ENCODE measurements at regions not wholly inside any gene's neighbourhood (a gene's known extent, or its start where the extent isn't known, plus 50 kb on each side); places are given as distances from the start of the nearest gene placed in this dataset.

DNA sequence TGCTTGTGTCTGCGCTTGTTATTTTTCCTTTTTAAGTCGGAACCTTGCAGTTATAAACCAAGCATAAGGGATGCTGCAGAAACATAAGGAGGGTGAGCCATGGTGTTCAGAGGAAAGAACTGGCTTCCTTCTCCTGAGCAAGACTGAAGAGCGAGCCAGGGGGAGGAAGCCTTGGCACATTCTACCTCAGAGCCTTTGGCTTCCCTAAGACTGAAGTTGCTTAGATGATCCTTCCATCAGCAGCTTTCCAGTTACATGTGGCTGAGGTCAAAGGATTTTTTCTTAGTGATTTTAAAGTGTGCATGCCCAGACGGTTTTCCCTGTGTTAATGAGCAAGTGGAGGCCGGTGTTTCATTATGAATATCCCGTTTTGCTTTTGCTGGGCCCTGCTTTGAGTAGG is 363.8 kb downstream of the DOK5 start:
- no peak for DNase-seq
- Histone ChIP-seq H3K9ac (ENCODE audit: extremely low read depth, low read length, poor library complexity, severe bottlenecking) (no peak overlapping the region), H3K27me3 (ENCODE audit: control insufficient read depth, insufficient read depth, low read length, poor library complexity, severe bottlenecking) (peaks cover 15% of the 10 kb centered on the region), H3K4me1 (ENCODE audit: control insufficient read depth, insufficient read depth, low read length) (no peaks in the 10 kb centered on the region), H3K36me3 (ENCODE audit: control insufficient read depth, insufficient read depth, low read length) (no peaks in the 10 kb centered on the region), H3K4me3 (ENCODE audit: low read length) (no peak overlapping the region), H3K9me3 (ENCODE audit: control insufficient read depth, low read length) (no peaks in the 10 kb centered on the region), H3K27ac (ENCODE audit: low read depth, low read length) (no peak overlapping the region)
- Mint-ChIP-seq H3K9me3 (no peaks in the 10 kb centered on the region), H3K27me3 (ENCODE audit: insufficient read depth) (peaks cover 67% of the 10 kb centered on the region), H3K27ac (no peak overlapping the region), H3K4me1 (peaks cover 15% of the 10 kb centered on the region), H3K4me3 (no peak overlapping the region), H3K36me3 (ENCODE audit: low read depth) (no peaks in the 10 kb centered on the region)
- WGBS, 2 experiments (ENCODE audit: insufficient coverage in 1 of 2, insufficient read length in 1 of 2): 81 to 84% methylated on average over 2 to 6 of the region's 6 CpGs
- TF ChIP-seq, protein P1, sequence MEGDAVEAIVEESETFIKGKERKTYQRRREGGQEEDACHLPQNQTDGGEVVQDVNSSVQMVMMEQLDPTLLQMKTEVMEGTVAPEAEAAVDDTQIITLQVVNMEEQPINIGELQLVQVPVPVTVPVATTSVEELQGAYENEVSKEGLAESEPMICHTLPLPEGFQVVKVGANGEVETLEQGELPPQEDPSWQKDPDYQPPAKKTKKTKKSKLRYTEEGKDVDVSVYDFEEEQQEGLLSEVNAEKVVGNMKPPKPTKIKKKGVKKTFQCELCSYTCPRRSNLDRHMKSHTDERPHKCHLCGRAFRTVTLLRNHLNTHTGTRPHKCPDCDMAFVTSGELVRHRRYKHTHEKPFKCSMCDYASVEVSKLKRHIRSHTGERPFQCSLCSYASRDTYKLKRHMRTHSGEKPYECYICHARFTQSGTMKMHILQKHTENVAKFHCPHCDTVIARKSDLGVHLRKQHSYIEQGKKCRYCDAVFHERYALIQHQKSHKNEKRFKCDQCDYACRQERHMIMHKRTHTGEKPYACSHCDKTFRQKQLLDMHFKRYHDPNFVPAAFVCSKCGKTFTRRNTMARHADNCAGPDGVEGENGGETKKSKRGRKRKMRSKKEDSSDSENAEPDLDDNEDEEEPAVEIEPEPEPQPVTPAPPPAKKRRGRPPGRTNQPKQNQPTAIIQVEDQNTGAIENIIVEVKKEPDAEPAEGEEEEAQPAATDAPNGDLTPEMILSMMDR (conservative IDR thresholded peaks at IDR 0.05): no peak

DNA sequence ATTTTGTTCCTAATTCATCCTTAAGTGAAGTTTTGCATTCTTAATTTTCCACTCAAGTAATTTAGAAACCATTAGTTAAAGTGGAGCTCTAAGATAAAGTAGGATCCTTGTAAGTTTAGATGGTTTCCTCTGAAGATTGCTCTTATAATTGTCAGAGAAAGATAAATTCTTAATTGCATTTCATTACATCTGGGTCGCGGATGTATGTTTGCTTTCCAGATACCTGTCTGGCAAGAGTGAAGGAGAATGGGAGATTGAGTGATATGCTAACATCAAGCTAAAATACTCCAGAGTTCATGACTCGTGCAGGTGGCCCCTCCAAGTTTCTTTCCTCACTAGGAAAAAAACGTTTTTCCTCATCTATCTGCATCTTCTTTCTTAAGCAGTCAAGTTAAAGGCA is 361.8 kb downstream of the DOK5 start:
- Histone ChIP-seq H3K36me3 (ENCODE audit: control insufficient read depth, insufficient read depth, low read length) (no peaks in the 10 kb centered on the region), H3K27ac (ENCODE audit: low read depth, low read length) (no peak overlapping the region), H3K4me1 (ENCODE audit: control insufficient read depth, insufficient read depth, low read length) (no peaks in the 10 kb centered on the region), H3K9me3 (ENCODE audit: control insufficient read depth, low read length) (no peaks in the 10 kb centered on the region), H3K4me3 (ENCODE audit: low read length) (no peak overlapping the region), H3K27me3 (ENCODE audit: control insufficient read depth, insufficient read depth, low read length, poor library complexity, severe bottlenecking) (peaks cover 12% of the 10 kb centered on the region), H3K9ac (ENCODE audit: extremely low read depth, low read length, poor library complexity, severe bottlenecking) (no peak overlapping the region)
- no peak overlapping the region for H3K4me3 Mint-ChIP-seq
- H3K36me3 Mint-ChIP-seq (ENCODE audit: low read depth): no peaks in the 10 kb centered on the region
- H3K27ac Mint-ChIP-seq: no peak overlapping the region
- TF ChIP-seq, protein P1 (conservative IDR thresholded peaks at IDR 0.05): no peak
- DNase-seq: no peak
- H3K4me1 Mint-ChIP-seq: peaks cover 9% of the 10 kb centered on the region
- H3K27me3 Mint-ChIP-seq (ENCODE audit: insufficient read depth): peaks cover 65% of the 10 kb centered on the region
- no peaks in the 10 kb centered on the region for H3K9me3 Mint-ChIP-seq
- 67 to 100% methylated on average over 2 to 4 of the region's 4 CpGs for WGBS, 2 experiments (ENCODE audit: insufficient coverage in 1 of 2, insufficient read length in 1 of 2)

DNA sequence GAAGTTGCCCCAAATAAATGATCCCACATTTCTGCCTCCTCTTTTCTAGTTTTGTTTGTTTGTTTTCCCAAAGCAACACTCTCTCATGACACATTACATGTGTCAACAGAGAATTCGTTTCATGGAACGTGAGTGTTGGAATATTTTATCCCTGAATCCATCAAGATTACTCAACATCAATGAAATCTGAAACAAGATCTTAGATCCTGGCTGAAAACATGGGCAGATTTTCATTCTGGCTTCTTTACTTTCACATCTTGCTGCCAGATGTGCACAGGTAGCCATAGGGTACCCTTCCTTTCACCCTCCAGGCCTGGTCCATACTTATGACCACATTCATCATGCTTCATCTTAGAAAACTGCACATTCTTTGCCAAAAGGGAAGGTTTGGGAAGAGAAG is 347.0 kb downstream of the DOK5 start:
- Histone ChIP-seq H3K36me3 (ENCODE audit: control insufficient read depth, insufficient read depth, low read length) (no peaks in the 10 kb centered on the region), H3K27me3 (ENCODE audit: control insufficient read depth, insufficient read depth, low read length, poor library complexity, severe bottlenecking) (no peaks in the 10 kb centered on the region), H3K4me3 (ENCODE audit: low read length) (no peak overlapping the region), H3K9ac (ENCODE audit: extremely low read depth, low read length, poor library complexity, severe bottlenecking) (no peak overlapping the region), H3K9me3 (ENCODE audit: control insufficient read depth, low read length) (no peaks in the 10 kb centered on the region), H3K4me1 (ENCODE audit: control insufficient read depth, insufficient read depth, low read length) (no peaks in the 10 kb centered on the region), H3K27ac (ENCODE audit: low read depth, low read length) (no peak overlapping the region)
- Mint-ChIP-seq H3K27me3 (ENCODE audit: insufficient read depth) (peaks cover 5% of the 10 kb centered on the region), H3K9me3 (no peaks in the 10 kb centered on the region), H3K4me3 (no peak overlapping the region), H3K36me3 (ENCODE audit: low read depth) (no peaks in the 10 kb centered on the region), H3K27ac (no peak overlapping the region), H3K4me1 (no peaks in the 10 kb centered on the region)
- TF ChIP-seq, protein P1 (conservative IDR thresholded peaks at IDR 0.05): no peak
- DNase-seq: no peak
- WGBS, 2 experiments (ENCODE audit: insufficient coverage in 1 of 2, insufficient read length in 1 of 2): 83 to 86% methylated on average over 1 to 2 of the region's 2 CpGs

All from endodermal cell (in vitro differentiated cells).